ENCODE measurements at regions not wholly inside any gene's neighbourhood (a gene's known extent, or its start where the extent isn't known, plus 50 kb on each side); places are given as distances from the start of the nearest gene placed in this dataset.
"Not testable (repeated sequence)": the region's sequence is repeated elsewhere in the genome, so short reads cannot be mapped to it uniquely, and the experiment has no call there.

DNA sequence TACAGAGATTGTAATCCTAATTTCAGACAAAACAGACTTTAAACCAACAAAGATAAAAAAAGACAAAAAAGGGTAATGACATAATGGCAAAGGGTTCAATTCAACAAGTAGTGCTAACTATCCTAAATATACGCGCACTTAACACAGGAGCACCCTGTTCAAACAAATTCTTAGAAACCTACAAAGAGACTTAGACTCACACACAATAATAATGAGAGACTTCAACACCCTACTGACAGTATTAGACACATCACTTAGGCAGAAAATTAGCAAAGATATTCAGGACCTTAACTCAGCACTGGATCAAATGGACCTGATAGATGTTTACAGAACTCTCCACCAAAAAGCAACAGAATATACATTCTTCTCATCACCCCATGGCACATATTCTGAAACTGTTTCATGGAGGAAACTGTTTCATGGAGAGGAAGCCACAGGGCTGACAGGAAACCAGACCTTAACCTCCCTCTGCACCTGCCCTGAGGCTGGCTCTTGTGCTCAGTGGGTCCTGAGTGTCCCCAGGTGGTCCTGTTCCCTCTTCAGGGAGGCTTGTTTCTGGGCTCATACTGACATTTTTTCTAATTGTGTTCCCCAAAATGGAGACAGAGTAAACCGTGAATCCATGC lies 54.7 kb downstream of the OR4M2 start:
- DNase-seq (ENCODE audit: low read depth in 2 of 2) = not testable (repeated sequence)

DNA sequence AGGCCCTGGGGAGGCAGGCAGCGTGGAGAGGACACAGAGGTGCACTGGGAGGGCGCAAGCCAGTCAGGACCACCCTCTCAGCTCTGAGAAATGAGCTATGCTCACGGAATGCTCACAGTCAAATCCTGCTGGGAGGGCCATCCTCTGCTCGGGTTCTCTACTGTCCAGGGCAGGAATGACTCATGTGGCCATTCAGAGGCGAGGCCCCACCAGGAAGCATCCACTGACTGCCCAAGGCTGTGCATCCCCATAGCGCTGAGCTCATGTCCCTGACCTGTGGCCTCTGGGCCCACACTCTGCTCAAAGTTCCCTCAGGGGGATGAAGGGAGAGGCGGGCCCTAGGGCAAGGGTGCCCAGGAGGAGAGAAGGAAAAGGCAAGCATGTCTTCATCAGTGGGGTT lies 57.2 kb downstream of the OR4M2 start:
- not testable (repeated sequence) for DNase-seq (ENCODE audit: low read depth in 2 of 2)

DNA sequence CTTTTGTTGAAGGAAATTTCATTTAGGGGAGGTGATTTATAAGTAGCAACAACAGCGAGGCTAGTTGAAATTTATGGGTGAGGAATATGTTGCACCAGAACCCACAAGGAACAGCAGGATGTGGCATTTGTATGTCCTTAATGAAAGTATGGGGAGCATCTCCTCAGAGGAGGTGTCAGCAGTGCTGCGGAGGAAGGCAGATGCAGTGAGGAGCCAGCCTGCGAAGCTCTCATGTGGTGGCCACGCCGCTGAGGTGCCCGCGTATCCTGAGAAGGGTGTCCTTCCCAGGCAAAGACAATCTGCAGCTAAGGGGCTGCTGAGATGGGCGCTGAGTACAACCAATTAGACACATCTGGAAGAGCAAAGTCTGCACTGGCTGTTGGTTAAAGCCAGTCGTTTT lies 60.8 kb downstream of the OR4M2 start:
- not testable (repeated sequence) for DNase-seq (ENCODE audit: low read depth in 2 of 2)

DNA sequence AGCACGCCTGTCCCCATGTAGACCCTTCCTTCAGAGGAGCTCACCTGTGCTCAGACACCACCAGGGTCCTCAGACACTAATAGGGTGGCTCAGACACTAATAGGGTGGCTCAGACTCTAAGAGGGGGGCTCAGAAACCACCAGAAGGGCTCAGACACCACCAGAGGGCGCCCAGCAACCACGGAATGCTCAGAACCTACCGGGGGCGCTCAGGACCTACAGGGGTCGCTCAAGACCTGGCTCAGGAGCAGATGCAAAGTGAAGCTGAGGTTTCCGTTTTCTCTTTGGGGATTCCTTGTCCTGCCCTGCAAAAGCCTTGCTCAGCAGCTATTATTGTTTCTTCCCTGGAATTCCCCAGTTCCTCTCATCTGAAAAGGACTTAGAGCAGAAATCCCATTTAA lies 67.8 kb downstream of the OR4M2 start:
- DNase-seq (ENCODE audit: low read depth in 2 of 2) = not testable (repeated sequence)

DNA sequence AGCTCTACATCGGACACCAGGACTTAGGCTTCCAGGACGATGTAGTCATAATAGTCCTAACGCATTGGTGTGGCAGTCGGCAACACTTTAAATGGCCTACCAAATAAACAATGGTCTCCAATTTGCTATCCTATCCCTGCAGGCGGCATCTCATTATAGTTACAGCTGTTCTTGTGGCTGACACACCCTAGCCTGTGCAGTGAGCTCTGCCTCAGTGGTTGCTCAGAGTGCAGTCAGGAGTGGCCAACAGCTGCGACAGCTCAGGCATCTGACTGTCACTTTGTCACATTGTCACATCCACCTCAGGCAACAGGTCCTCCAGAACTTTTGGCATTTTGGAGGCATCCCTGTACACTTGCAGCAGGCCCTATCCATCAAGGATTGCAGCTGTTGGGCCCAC lies 77.9 kb downstream of the OR4M2 start:
- DNase-seq (ENCODE audit: low read depth in 2 of 2) = not testable (repeated sequence)

DNA sequence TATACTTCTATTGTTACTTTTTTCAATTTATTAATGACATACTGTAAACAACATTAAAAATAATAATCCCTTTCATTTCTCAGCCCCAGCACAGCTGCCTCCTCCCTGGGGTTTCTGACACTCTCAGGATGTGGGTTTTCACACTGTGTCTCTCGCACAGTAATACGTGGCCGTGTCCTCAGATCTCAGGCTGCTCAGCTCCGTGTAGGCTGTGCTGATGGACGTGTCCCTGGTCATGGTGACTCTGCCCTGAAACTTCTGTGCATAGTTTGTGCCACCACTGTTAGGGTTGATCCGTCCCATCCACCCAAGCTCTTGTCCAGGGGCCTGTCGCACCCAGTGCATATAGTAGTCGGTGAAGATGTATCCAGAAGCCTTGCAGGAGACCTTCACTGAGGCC lies 80.0 kb downstream of the OR4M2 start:
- DNase-seq (ENCODE audit: low read depth in 2 of 2) = not testable (repeated sequence)

DNA sequence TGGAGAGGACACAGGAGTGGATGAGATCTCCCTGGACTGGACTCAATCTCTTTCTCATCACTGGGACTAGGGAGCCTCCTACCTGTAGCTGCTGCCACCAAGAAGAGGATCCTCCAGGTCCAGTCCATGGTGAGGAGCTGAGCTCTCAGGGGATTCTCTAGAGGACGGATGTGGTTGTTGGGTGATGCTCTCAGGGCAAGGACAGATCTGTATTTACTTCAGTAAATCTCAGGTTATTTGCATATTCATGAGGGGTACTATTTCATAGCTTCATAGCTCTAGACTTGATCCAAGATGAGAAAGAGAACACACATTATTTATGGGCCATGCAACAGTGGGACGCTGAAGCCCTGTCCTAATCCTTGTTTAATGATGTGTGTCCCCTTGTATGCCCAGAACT lies 80.4 kb downstream of the OR4M2 start:
- not testable (repeated sequence) for DNase-seq (ENCODE audit: low read depth in 2 of 2)

DNA sequence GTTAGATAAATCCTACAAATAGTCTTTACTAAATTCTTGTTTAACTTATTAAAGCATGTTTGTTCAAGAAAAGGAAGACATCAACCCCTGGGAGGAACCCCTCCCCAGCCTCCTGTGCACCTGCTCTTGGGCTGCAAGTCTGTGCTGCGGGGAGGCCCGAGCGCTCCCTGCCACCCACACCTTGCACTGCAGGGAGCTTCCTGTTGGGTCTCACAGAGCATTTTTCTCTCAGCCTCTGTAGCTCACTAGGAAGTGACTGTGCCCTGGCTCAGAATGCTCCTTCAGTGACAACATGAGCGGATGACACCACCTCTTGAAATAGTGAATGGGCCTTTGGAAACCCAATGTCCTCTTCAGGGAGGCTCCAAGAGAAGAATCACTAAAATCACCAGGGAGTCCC lies 81.1 kb downstream of the OR4M2 start:
- DNase-seq (ENCODE audit: low read depth in 2 of 2) = not testable (repeated sequence)

DNA sequence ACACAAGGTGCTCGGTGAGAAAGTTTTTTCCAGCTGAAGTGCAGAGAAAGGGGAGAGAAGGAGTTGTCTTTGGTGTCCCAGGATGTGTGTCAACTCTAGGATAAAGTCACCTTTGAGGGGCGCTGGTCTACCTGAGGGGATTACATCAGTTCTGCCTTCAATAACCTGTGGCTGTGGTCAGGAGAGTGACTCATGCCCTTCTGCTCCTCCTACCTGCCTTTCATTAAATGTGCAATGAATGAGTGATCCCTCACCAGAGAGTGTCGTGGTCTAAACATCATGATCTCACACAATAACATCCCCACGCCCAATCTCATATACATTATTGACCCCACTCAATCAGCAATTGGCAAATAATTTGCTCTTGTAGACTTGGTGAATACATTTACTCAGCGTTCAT lies 83.4 kb downstream of the OR4M2 start:
- DNase-seq (ENCODE audit: low read depth in 2 of 2) = not testable (repeated sequence)

DNA sequence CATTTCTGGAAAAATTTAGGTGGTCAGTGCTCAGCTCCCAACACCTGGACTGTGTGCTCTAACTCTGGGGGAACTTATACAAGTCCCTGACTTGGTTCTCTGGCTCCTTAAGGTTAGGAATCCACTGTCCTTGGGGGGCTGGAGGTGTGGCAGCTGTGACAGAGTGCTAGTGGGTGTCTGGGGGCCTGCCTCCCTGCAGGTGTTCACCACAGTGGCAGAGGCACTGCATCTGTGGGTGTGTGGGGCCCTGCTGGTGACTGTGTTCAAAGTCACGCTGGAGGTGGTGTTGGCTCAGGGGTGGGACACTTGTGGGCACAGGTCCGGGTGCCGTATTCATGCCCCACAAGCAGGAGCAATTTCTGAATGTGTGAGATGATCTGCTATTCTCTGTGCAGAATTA lies 87.2 kb downstream of the OR4M2 start:
- DNase-seq (ENCODE audit: low read depth in 2 of 2) = not testable (repeated sequence)

DNA sequence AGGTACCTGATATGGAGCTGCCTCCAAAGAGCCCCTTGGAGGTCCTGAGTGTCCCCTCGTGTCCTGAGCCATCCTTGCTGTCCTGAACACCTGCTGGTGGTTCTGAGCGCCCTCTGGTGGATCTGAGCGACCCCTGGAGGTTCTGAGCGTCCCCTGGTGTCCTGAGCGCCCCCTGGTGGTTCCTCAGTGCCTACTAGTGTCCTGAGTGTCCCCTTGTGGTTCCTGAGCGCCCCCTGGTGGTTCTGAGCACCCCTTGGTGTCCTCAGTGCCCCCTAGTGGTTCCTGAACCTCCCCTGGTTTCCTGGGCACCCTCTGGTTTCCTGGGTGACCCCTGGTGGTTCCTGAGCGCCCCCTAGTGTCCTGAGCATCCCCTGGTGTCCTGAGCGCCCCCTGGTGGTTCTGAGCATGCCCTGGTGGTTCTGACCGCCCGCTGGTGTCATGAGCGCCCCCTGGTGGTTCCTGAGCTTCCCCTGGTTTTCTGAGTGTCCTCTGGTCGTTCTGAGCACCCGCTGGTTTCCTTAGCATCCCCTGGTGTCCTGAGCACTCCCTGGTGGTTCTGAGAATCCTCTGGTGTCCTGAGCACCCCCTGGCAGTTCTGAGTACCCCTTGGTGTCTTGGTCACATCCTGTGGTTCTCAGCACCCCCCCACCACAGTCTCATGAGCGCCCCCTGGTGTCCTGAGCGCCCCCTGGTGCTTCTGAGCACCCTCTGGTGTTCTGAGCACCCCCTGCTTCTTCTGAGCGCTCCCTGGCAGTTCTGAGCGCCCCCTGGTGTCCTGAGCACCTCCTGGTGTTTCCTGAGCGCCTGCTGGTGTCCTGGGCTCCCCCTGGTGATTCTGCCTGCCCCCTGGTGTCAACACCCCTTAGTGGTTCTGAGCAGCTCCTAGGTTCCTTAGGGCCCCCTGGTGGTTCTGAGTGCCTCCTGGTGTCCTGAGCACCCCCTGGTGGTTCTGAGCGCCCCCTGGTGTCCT lies 93.0 kb downstream of the OR4M2 start:
- DNase-seq (ENCODE audit: low read depth in 2 of 2) = not testable (repeated sequence)

DNA sequence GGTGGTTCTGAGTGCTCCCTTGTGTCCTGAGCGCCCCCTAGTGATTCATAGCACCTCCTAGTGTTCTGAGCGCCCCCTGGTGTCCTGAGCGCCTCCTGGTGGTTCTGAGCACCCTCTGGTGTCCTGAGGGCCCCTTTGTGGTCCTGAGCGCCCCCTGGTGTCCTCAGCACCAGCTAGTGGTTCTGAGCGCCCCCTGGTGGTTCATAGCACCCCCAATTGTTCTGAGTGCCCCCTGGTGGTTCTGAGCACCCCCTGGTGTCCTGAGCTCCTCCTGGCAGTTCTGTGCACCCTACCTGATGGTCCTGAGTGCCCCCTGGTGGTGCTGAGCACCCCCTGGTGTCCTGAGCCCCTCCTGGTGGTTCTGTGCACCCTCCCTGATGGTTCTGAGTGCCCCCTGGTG lies 93.8 kb downstream of the OR4M2 start:
- DNase-seq (ENCODE audit: low read depth in 2 of 2) = not testable (repeated sequence)

DNA sequence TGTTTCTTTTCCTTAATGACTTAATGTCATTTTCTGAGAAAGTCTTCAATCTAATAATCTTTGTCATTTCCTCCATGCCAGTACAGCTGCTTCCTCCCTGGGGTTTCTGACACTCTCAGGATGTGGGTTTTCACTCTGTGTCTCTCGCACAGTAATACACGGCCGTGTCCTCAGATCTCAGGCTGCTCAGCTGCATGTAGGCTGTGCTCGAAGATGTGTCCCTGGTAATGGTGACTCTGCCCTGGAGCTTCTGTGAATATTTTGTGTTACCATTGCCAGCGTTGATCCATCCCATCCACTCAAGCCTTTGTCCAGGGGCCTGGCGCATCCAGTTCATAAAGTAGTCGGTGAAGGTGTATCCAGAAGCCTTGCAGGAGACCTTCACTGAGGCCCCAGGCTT lies 97.6 kb downstream of the OR4M2 start:
- not testable (repeated sequence) for DNase-seq (ENCODE audit: low read depth in 2 of 2)

DNA sequence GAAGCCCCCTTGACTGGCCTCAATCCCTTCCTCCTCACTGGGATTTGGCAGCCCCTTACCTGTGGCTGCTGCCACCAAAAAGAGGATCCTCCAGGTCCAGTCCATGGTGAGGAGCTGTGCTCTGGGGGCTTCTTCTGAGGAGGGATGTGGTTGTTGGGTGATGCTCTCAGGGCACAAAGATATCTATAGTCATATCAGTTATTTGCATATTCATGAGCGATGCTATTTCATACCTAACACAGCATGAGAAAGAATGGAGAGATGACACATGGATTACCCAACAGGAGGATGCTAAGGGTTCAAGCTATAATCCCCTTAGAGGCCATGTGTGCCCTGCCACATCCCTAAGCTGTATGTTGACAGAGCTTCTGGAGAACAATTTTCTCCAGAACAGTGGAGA lies 98.1 kb downstream of the OR4M2 start:
- not testable (repeated sequence) for DNase-seq (ENCODE audit: low read depth in 2 of 2)

DNA sequence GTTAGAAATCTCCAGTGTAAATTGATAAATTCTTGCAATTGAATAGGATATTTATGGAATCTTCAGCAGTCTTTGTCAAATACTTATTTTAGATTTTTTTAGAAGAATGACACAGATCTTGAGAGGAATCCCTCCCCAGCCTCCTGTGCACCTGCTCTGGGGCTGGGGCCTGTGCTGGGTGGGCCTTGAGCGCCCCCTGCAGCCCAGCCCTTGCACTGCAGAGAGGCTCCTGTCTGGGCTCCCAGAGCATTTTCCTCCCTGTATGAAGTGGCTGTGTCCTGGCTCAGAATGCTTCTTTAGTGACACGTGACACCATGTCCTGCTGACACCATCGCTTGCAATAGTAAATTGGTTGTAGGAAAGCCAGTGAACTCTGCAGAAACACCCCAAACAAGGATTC lies 98.7 kb downstream of the OR4M2 start:
- not testable (repeated sequence) for DNase-seq (ENCODE audit: low read depth in 2 of 2)

DNA sequence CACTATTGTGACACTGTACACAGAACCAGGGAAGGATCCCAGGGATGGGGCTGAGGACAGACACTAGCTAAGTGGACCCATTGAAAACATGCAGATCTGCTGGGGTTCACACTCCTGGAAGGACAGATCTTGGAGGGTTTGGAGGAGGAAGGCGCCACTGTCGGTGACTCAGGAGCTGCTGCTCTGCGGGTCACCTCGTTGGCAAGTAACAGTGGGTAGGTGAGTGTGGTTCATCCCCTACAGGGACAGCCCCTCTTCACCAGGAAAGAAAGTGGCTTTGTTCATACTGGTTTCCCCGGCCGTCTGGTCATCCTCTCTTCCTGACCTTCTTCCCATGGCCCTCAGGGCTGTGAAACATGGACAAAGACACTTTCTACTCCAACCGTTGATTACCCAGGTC lies 100.3 kb downstream of the OR4M2 start:
- not testable (repeated sequence) for DNase-seq (ENCODE audit: low read depth in 2 of 2)

DNA sequence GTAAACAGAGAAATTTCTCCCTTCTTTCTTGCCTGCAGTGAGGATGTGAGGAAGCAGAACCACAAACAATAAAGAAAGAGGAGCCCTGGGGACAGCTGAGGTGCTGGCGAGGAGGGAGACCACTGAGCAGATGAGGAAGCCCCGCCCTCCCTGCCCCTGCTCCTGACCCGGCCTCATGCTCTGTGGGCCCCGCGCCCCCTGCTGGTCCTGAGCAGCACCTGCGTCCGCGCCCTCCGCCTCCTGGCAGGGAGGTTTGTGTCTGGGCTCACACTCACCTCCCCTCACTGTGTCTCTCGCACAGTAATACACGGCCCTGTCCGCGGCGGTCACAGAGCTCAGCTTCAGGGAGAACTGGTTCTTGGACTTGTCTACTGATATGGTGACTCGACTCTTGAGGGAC lies 104.4 kb downstream of the OR4M2 start:
- not testable (repeated sequence) for DNase-seq (ENCODE audit: low read depth in 2 of 2)

DNA sequence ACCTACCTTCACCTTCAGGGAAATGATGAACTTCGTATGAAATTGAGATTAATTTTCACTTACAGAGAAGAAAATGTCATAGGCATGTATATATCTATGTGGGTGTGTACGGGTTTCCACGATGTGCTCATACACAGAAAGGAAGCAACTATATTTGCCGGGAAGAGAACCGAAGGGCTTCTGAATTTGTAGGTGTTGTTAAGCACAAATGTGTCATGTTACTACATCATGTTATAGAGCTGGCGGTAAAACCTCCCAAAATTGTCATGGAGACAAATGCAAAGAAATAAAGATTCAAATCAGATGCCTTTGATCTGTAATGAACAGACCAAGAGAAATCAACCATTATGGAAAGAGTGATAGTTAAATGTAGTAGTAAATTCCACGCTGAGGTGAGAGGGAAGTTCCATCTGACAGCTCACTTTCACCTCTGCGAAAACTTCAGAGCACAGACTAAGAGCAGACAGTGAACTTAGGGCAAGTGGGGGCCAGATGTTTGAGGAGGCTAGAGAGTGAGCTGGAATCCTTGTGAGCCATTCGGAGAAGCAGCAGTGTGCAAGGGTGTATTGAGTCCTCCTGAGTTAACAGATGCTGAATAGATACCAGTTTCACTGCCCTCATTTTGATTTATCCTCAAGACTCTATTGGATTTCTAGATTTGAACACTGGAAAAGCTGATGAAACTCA lies 106.7 kb downstream of the OR4M2 start:
- not testable (repeated sequence) for DNase-seq (ENCODE audit: low read depth in 2 of 2)

DNA sequence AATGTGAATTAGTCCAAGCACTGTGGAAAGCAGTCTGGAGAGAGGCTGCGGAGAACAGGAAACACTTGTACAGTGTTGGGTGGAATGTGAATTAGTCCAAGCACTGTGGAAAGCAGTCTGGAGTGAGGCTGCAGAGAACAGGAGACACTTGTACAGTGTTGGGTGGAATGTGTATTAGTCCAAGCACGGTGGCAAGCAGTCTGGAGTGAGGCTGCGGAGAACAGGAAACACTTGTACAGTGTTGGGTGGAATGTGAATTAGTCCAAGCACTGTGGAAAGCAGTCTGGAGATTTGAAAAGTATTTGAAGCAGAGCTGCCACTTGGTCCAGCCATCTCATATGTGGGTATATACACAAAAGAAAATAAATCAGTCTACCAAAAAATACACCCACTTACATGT lies 111.5 kb downstream of the OR4M2 start:
- not testable (repeated sequence) for DNase-seq (ENCODE audit: low read depth in 2 of 2)

DNA sequence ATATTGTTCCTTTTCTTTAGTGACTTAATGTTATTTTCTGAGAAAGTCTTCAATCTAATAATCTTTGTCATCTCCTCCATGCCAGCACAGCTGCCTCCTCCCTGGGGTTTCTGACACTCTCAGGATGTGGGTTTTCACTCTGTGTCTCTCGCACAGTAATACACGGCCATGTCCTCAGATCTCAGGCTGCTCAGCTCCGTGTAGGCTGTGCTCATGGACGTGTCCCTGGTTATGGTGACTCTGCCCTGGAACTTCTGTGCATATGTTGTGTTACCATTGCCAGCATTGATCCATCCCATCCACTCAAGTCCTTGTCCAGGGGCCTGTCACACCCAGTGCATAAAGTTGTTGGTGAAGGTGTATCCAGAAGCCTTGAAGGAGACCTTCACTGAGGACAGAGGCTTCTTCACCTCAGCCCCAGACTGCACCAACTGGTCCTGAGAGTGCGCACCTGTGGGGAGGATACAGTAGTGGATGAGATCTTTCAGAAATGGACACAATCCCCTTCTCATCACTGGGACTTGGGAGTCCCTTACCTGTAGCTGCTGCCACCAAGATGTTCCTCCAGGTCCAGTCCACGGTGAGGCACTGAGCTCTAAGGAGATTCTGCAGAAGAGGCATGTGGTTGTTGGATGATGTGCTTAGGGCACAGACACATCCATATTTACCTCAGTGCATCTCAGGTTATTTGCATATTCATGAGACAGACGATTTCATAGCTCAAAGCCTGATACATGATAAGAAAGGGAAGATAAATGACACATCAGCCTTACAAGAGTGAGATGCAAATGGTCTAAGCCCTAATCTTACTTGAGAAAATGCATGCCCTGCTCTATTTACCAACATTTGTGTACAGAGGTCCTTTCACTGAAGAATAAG lies 114.7 kb downstream of the OR4M2 start:
- DNase-seq (ENCODE audit: low read depth in 2 of 2) = not testable (repeated sequence)

DNA sequence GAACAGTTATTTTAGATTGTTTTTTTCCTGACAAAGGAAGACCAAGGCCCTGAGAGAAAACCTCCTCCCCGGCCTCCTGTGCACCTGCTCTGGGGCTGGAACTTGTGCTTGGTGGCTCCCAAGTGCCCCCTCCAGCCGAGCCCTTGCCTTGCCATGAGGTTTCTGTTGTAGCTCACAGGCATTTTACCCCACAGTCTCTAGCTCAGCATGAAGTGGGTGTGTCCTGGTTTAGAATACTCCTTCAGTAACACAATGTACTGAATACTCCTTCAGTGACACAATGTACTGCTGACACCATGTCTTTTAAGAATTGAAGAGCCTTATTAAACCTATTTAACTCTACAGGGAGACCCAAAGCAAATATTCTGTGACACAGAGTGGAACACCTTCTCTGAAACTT lies 116.1 kb downstream of the OR4M2 start:
- not testable (repeated sequence) for DNase-seq (ENCODE audit: low read depth in 2 of 2)
